C4-2B (cell line): ENCODE measurements at regions not wholly inside any gene's neighbourhood (a gene's known extent, or its start where the extent isn't known, plus 50 kb on each side); places are given as distances from the start of the nearest gene placed in this dataset.

Experiments used
- CTCF ChIP-seq: fragments of 450-650 bp; conservative IDR thresholded peaks from 2 replicates; pipeline ENCODE4 v1.5.1; 2017; ENCODE audit warnings: mild to moderate bottlenecking
- ZFX ChIP-seq: fragments of 450-650 bp; IDR thresholded peaks from 2 replicates; pipeline ENCODE4 v1.6.1; 2017

GRCh38 chr5:18687429-18687828 is 1053.2 kb downstream of the TAF11L14 start:
- TF ChIP-seq CTCF (no peak), ZFX (no peak)
